IMR-90 (cell line): ENCODE measurements at regions not wholly inside any gene's neighbourhood (a gene's known extent, or its start where the extent isn't known, plus 50 kb on each side); places are given as distances from the start of the nearest gene placed in this dataset.

Source experiments
- ATAC-seq: fragments of 200-7000 bp; cut with Tn5 transposase; 2 replicates; pipeline ENCODE4 v1.9.1; 2020; ENCODE audit warnings: low read depth, mild to moderate bottlenecking, moderate library complexity
- BruUV-seq: library from RNA; stranded (reverse); fragments of 400-500 nt; replicated peaks from 2 replicates; lab custom pipeline; 2021; lab: Mats Ljungman, UMichigan
- CTCF ChIA-PET: fragments of 300-600 bp; formaldehyde crosslinking; extraction: SDS; loops from one replicate; lab custom pipeline; 2021; ENCODE audit warnings: antibody characterized with exemption; lab: Yijun Ruan, JAX
- POLR2A ChIA-PET: fragments of 300-600 bp; sonication (Branson Sonifier 250); formaldehyde crosslinking; loops from one replicate; lab custom pipeline; 2022; ENCODE audit warnings: antibody characterized with exemption; ENCODE audit not compliant: unreplicated experiment; lab: Charles Lee
- DNase-seq: peaks from one replicate; pipeline ENCODE4 v3.0.0; 2013
- H2AFZ ChIP-seq: replicated peaks from 2 replicates; pipeline ENCODE3; 2013; ENCODE audit warnings: low read length, mild to moderate bottlenecking; ENCODE audit not compliant: poor library complexity
- H2AK5ac ChIP-seq: 2 replicates; pipeline ENCODE4 v1.6.1; 2013; ENCODE audit warnings: low read depth, low read length, inconsistent platforms
- H2AK9ac ChIP-seq: replicated peaks from 2 replicates; pipeline ENCODE3; 2013; ENCODE audit warnings: mild to moderate bottlenecking, low read depth, low read length, moderate library complexity; ENCODE audit not compliant: poor library complexity
- H2BK120ac ChIP-seq: 2 replicates; pipeline ENCODE4 v1.6.1; 2013; ENCODE audit warnings: low read depth, low read length, inconsistent platforms
- H2BK15ac ChIP-seq: 3 replicates; pipeline ENCODE4 v1.6.1; 2013; ENCODE audit warnings: low read depth, low read length, inconsistent platforms
- H2BK20ac ChIP-seq: 2 replicates; pipeline ENCODE4 v1.6.1; 2013; ENCODE audit warnings: low read depth, mild to moderate bottlenecking, inconsistent platforms, low read length, moderate library complexity
- H2BK5ac ChIP-seq: 2 replicates; pipeline ENCODE4 v1.6.1; 2013; ENCODE audit warnings: mild to moderate bottlenecking, low read depth, low read length, inconsistent platforms; ENCODE audit not compliant: poor library complexity, severe bottlenecking
- H3K14ac ChIP-seq: replicated peaks from 2 replicates; pipeline ENCODE4 v1.6.1; 2013; ENCODE audit warnings: low read depth, low read length, inconsistent platforms
- H3K18ac ChIP-seq: 2 replicates; pipeline ENCODE4 v1.6.1; 2013; ENCODE audit warnings: low read depth, low read length, control low read depth
- H3K23ac ChIP-seq: 2 replicates; pipeline ENCODE4 v1.6.1; 2013; ENCODE audit warnings: low read depth, low read length, inconsistent platforms
- H3K27ac ChIP-seq: 2 replicates; pipeline ENCODE4 v1.5.1; 2013; ENCODE audit warnings: mild to moderate bottlenecking, control low read depth, low read length; ENCODE audit not compliant: insufficient read depth
- H3K27me3 ChIP-seq: 2 replicates; pipeline ENCODE4 v1.6.1; 2013; ENCODE audit warnings: low read length; ENCODE audit not compliant: control insufficient read depth, insufficient read depth
- H3K36me3 ChIP-seq: 2 replicates; pipeline ENCODE4 v1.6.1; 2013; ENCODE audit warnings: low read length, mixed read lengths; ENCODE audit not compliant: control insufficient read depth, insufficient read depth
- H3K4ac ChIP-seq: 2 replicates; pipeline ENCODE4 v1.6.1; 2013; ENCODE audit warnings: low read depth, low read length, inconsistent platforms
- H3K4me1 ChIP-seq: 2 replicates; pipeline ENCODE4 v1.6.1; 2013; ENCODE audit warnings: low read length, mixed read lengths; ENCODE audit not compliant: control insufficient read depth, insufficient read depth
- H3K4me2 ChIP-seq: 2 replicates; pipeline ENCODE4 v1.6.1; 2013; ENCODE audit warnings: low read depth, mild to moderate bottlenecking, control low read depth, low read length, moderate library complexity
- H3K4me3 ChIP-seq: 2 replicates; pipeline ENCODE4 v1.5.1; 2013; ENCODE audit warnings: low read depth, mild to moderate bottlenecking, control low read depth, low read length, moderate library complexity; ENCODE audit not compliant: insufficient read depth
- H3K56ac ChIP-seq: 2 replicates; pipeline ENCODE4 v1.6.1; 2013; ENCODE audit warnings: low read length, inconsistent platforms; ENCODE audit not compliant: insufficient read depth; ENCODE audit errors: extremely low read depth
- H3K79me1 ChIP-seq, 2 experiments: 2 replicates each; pipeline ENCODE4 v1.6.1; 2013; ENCODE audit warnings: low read length in 2 of 2, inconsistent platforms in 1 of 2, low read depth in 1 of 2
- H3K9ac ChIP-seq: 2 replicates; pipeline ENCODE4 v1.6.1; 2013; ENCODE audit warnings: low read depth, low read length, control low read depth
- H3K9me1 ChIP-seq: 2 replicates; pipeline ENCODE4 v1.6.1; 2013; ENCODE audit warnings: low read length, inconsistent platforms; ENCODE audit not compliant: insufficient read depth
- H3K9me3 ChIP-seq: 2 replicates; pipeline ENCODE4 v1.6.1; 2013; ENCODE audit warnings: low read length; ENCODE audit not compliant: control insufficient read depth, insufficient read depth
- H4K20me1 ChIP-seq: 2 replicates; pipeline ENCODE4 v1.6.1; 2013; ENCODE audit warnings: low read length, inconsistent platforms; ENCODE audit not compliant: insufficient read depth
- H4K5ac ChIP-seq: 2 replicates; pipeline ENCODE4 v1.6.1; 2013; ENCODE audit warnings: mild to moderate bottlenecking, low read depth, low read length, control low read depth
- H4K8ac ChIP-seq, 2 experiments: 2 replicates each; pipeline ENCODE4 v1.6.1; 2013; ENCODE audit warnings: low read depth in 2 of 2, low read length in 2 of 2, control low read depth in 1 of 2, inconsistent platforms in 1 of 2
- H4K91ac ChIP-seq: 2 replicates; pipeline ENCODE4 v1.6.1; 2013; ENCODE audit warnings: low read depth, low read length, inconsistent platforms; ENCODE audit not compliant: insufficient read depth
- BHLHE40 ChIP-seq: fragments of 150-350 bp; IDR thresholded peaks from 2 replicates; pipeline ENCODE4 v1.6.1; 2016; ENCODE audit warnings: mild to moderate bottlenecking, low read depth, low read length
- CEBPB ChIP-seq: IDR thresholded peaks from 2 replicates; pipeline ENCODE4 v1.6.1; 2012; ENCODE audit warnings: low read depth, low read length, improper control_type of control experiment
- CHD1 ChIP-seq: IDR thresholded peaks from 2 replicates; pipeline ENCODE4 v1.6.1; 2012; ENCODE audit warnings: low read depth, low read length, improper control_type of control experiment
- FOS ChIP-seq: fragments of 150-350 bp; IDR thresholded peaks from 2 replicates; pipeline ENCODE4 v1.6.1; 2016; ENCODE audit warnings: low read depth, low read length
- MAFK ChIP-seq: IDR thresholded peaks from 2 replicates; pipeline ENCODE4 v1.6.1; 2012; ENCODE audit warnings: low read depth, low read length, improper control_type of control experiment
- MAZ ChIP-seq: IDR thresholded peaks from 2 replicates; pipeline ENCODE4 v1.6.1; 2012; ENCODE audit warnings: low read depth, mild to moderate bottlenecking, low read length, improper control_type of control experiment, moderate library complexity, borderline replicate concordance
- MXI1 ChIP-seq: IDR thresholded peaks from 2 replicates; pipeline ENCODE4 v1.6.1; 2012; ENCODE audit warnings: low read depth, mild to moderate bottlenecking, low read length, moderate library complexity, borderline replicate concordance
- NFE2L2 ChIP-seq: fragments of 150-350 bp; IDR thresholded peaks from 2 replicates; pipeline ENCODE4 v1.6.1; 2016; ENCODE audit warnings: low read depth, mild to moderate bottlenecking, low read length
- POLR2A ChIP-seq: IDR thresholded peaks from 2 replicates; pipeline ENCODE4 v1.6.1; 2012; ENCODE audit warnings: mild to moderate bottlenecking, low read depth, low read length
- RAD21 ChIP-seq: IDR thresholded peaks from 2 replicates; pipeline ENCODE4 v1.6.1; 2012; ENCODE audit warnings: low read length, improper control_type of control experiment
- RCOR1 ChIP-seq: IDR thresholded peaks from 2 replicates; pipeline ENCODE4 v1.6.1; 2012; ENCODE audit warnings: mild to moderate bottlenecking, low read length, improper control_type of control experiment; ENCODE audit not compliant: insufficient replicate concordance
- RFX5 ChIP-seq: IDR thresholded peaks from 2 replicates; pipeline ENCODE4 v1.8.0; 2012; ENCODE audit warnings: low read depth, mild to moderate bottlenecking, low read length, moderate library complexity
- SMC3 ChIP-seq: fragments of 150-350 bp; IDR thresholded peaks from 2 replicates; pipeline ENCODE4 v1.6.1; 2016; ENCODE audit warnings: low read depth, mild to moderate bottlenecking, antibody characterized with exemption, low read length, moderate library complexity
- WGBS, 2 experiments: methylation state at CpG; one replicate each; pipeline versions ENCODE4 v1.1.5 to v1.1.7; 2013; ENCODE audit warnings: missing lambda C conversion rate in 2 of 2; ENCODE audit not compliant: insufficient read length in 1 of 2; ENCODE audit errors: extremely low coverage in 2 of 2; 5-methylcytosine and 5-hydroxymethylcytosine counted together
- dilution Hi-C: fragments of 300-500 bp; cut with HindIII; formaldehyde crosslinking; loops from one replicate; pipeline ENCODE4 v1.14.3; 2018; ENCODE audit warnings: low sequenced_read_pairs; ENCODE audit not compliant: unreplicated experiment
- in situ Hi-C: fragments of 300-500 bp; cut with MboI; formaldehyde crosslinking; loops from 3 replicates; pipeline ENCODE4 v1.14.3; 2019; ENCODE audit warnings: low sequenced_read_pairs, inconsistent platforms, mixed read lengths
- intact Hi-C: fragments of 100-400 bp; cut with micrococcal nuclease; formaldehyde crosslinking; loops from 2 replicates; pipeline ENCODE4 v1.10.0; 2022
- TF ChIP-seq, protein P1 (sequence below): fragments of 150-350 bp; IDR thresholded peaks from 2 replicates; pipeline ENCODE4 v1.6.1; 2017; ENCODE audit warnings: mild to moderate bottlenecking, antibody characterized with exemption, low read length, low read depth
- TF ChIP-seq, protein P2 (sequence below): conservative IDR thresholded peaks from 2 replicates; pipeline ENCODE4 v1.5.1; 2012; ENCODE audit warnings: mild to moderate bottlenecking, low read depth, low read length, improper control_type of control experiment
- TF ChIP-seq, protein P3 (sequence below): fragments of 150-350 bp; IDR thresholded peaks from 2 replicates; pipeline ENCODE4 v1.6.1; 2016; ENCODE audit warnings: low read depth, mild to moderate bottlenecking, low read length, moderate library complexity, borderline replicate concordance

DNA sequence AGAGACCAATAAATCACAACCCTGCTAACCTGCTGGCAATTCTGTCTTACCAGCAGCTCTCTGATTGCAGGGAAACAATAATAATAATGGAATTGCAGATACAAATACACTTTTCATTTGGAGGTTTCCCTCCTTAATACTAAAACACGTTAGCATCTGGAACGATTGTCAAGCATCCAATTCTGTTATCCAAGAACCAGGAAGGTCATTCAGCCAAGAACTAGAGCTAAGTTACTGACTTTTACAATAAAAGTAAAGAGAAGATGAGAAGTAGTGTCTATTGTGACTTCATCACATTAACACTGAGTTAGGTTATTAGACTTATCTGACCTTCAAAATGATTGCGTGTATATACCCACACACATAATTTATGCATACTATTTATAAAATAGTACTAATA lies 335.6 kb downstream of the BRINP1 start:
- intact Hi-C loops (no loop called here), dilution Hi-C loops (no loop called here), in situ Hi-C loops (no loop called here)
- Histone ChIP-seq H2BK20ac (no peak overlapping the region), H3K27ac (no peak overlapping the region), H3K23ac (no peak overlapping the region), H3K27me3 (no peaks in the 10 kb centered on the region), H3K4ac (no peak overlapping the region), H4K91ac (no peak overlapping the region), H3K56ac (no peak overlapping the region), H3K4me2 (no peak overlapping the region), H3K79me1 (no peaks in the 10 kb centered on the region), H2AK9ac (no peak overlapping the region), H3K9me1 (no peaks in the 10 kb centered on the region), H3K14ac (no peak overlapping the region), H3K9ac (no peak overlapping the region), H2BK120ac (no peak overlapping the region), H3K4me1 (no peaks in the 10 kb centered on the region), H3K4me3 (no peak overlapping the region), H3K18ac (no peak overlapping the region), H3K9me3 (no peaks in the 10 kb centered on the region; the same call in 1 of the 2 replicates), H4K5ac (no peak overlapping the region), H2BK5ac (no peak overlapping the region), H4K8ac (no peak overlapping the region), H4K20me1 (no peaks in the 10 kb centered on the region), H2AK5ac (no peak overlapping the region), H2BK15ac (no peak overlapping the region), H3K36me3 (no peaks in the 10 kb centered on the region), H2AFZ (no peak overlapping the region)
- DNase-seq = no peak
- POLR2A ChIA-PET = no interaction called here
- TF ChIP-seq, protein P1, sequence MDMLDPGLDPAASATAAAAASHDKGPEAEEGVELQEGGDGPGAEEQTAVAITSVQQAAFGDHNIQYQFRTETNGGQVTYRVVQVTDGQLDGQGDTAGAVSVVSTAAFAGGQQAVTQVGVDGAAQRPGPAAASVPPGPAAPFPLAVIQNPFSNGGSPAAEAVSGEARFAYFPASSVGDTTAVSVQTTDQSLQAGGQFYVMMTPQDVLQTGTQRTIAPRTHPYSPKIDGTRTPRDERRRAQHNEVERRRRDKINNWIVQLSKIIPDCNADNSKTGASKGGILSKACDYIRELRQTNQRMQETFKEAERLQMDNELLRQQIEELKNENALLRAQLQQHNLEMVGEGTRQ = no peak
- TF ChIP-seq MAZ = no peak
- no peak for TF ChIP-seq RCOR1
- no peak for TF ChIP-seq MAFK
- TF ChIP-seq FOS = no peak
- TF ChIP-seq SMC3 = no peak
- TF ChIP-seq NFE2L2 = no peak
- TF ChIP-seq, protein P2, sequence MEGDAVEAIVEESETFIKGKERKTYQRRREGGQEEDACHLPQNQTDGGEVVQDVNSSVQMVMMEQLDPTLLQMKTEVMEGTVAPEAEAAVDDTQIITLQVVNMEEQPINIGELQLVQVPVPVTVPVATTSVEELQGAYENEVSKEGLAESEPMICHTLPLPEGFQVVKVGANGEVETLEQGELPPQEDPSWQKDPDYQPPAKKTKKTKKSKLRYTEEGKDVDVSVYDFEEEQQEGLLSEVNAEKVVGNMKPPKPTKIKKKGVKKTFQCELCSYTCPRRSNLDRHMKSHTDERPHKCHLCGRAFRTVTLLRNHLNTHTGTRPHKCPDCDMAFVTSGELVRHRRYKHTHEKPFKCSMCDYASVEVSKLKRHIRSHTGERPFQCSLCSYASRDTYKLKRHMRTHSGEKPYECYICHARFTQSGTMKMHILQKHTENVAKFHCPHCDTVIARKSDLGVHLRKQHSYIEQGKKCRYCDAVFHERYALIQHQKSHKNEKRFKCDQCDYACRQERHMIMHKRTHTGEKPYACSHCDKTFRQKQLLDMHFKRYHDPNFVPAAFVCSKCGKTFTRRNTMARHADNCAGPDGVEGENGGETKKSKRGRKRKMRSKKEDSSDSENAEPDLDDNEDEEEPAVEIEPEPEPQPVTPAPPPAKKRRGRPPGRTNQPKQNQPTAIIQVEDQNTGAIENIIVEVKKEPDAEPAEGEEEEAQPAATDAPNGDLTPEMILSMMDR = no peak
- TF ChIP-seq CEBPB = no peak
- TF ChIP-seq, protein P3, sequence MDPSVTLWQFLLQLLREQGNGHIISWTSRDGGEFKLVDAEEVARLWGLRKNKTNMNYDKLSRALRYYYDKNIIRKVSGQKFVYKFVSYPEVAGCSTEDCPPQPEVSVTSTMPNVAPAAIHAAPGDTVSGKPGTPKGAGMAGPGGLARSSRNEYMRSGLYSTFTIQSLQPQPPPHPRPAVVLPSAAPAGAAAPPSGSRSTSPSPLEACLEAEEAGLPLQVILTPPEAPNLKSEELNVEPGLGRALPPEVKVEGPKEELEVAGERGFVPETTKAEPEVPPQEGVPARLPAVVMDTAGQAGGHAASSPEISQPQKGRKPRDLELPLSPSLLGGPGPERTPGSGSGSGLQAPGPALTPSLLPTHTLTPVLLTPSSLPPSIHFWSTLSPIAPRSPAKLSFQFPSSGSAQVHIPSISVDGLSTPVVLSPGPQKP = no peak
- TF ChIP-seq RFX5 = no peak
- TF ChIP-seq RAD21 = no peak
- TF ChIP-seq POLR2A = no peak
- TF ChIP-seq CHD1 = no peak
- TF ChIP-seq MXI1 = no peak
- no peak for TF ChIP-seq BHLHE40
- CTCF ChIA-PET = no interaction called here
- no CpG with 5 or more reads among the region's 3 CpGs for WGBS, 2 experiments
- no TSS peak for BruUV-seq
- ATAC-seq = no peak
